GM18867 (cell line): ENCODE measurements at regions not wholly inside any gene's neighbourhood (a gene's known extent, or its start where the extent isn't known, plus 50 kb on each side); places are given as distances from the start of the nearest gene placed in this dataset.

Source experiments
- ATAC-seq: cut with Tn5 transposase; IDR thresholded peaks from one replicate; pipeline ENCODE4 v1.9.1; 2021; ENCODE audit warnings: mild to moderate bottlenecking, moderate library complexity; ENCODE audit not compliant: unreplicated experiment

DNA sequence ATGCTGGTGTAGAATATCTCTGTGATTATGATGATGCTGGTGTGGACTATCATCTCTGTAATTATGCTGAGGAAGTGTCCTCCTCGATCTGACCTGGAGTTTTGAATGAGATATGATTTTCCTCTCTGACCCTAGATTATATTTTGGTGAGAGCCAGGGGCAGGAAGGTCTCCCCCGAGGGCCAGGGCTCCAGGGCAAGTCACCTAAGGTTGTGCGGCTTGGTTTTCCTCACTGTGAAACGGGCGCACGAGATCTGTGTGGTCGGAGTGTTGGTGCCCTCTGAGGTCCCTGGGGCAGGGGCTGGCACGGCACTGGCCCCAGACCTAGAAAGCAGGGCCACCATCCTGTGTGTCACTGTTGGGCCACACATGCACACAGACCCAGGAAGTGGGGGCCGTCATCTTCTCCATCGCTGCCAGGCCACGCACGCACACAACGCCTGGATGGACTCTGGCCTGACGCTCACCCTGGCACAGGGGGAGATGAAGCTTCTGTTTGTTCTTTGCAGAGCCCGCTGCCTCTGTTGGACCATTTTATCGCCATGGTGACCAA, 67.7 kb upstream of the ZNF469 start:
- ATAC-seq: no peak

DNA sequence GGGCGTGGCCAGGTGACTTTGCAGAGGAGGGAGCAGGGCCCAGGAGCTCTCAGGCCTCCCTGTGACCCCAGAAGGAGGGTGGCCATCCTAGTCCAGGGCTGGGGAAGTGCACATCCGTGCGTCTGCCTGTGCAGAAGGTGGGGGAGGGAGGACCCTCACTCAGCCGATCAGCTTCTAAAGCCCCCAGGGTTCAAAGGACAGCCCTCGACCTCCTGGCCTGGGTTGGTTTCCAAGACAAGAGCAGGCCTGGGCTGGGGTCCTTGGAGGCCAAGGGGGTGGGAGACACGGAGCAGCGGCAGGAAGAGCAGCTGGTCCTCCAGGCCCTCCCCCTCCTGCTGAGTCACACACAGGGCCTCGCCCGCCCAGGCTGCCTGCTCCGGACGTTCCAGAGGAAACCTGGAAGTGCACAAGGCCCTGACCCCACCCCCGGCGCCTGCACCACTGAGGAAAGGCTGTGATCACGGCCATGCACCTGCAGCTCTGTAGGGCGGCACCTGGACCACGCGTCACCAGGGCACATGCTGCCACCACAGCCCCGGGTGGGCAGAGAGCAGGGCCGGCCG, 67.1 kb upstream of the ZNF469 start:
- no peak for ATAC-seq

DNA sequence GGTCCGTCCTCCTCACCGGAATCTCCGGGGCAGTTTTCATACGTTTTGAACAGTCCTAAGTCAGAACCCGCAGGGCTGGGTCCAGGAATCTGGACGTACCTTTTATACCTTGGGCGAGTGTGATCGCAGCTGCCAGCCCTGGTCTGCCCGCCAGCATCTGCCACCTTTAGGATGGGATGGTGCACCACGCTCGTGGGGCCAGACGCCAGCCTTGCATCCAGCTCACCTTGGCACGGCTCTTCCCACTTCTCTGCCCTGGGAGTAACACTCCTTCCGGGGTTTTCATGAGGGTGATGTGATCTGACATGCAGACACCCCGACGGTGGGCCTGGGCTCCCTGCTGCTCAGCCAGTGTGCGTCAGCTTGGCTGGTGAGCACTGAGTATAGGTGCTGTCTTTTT, 66.6 kb upstream of the ZNF469 start:
- no peak for ATAC-seq

DNA sequence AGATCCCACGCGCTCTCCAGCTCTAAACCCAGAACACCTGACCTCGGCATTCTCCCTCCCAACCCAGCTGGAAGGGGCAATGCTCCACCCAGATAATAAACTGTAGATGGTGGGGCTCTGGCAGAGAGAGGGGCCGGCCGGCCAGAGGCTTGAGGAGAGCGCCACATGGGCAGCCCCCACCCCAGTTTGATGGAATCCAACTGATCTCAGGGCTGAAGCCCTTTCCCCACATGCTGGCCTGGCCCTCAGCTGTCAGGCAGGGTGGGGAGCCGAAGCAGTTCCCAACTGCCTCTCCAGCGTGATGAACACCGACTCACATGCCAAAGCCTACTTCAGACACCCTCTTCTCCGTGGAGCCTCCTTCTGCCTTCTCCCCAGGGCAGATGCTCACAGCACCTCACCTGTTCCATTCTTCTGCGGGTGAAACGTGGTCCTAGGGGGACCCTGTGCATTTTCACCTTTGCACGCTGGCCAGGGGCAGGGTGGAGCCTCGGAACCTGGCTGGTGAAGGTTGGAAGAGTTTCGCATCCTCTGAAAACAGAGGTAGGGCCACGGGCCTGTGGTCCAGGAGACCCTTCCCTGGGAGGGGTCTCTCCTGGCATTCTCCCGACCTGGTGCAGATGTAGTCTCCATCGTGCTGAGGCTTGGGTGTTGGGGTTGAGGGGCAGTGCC, 65.7 kb upstream of the ZNF469 start:
- ATAC-seq: no peak

DNA sequence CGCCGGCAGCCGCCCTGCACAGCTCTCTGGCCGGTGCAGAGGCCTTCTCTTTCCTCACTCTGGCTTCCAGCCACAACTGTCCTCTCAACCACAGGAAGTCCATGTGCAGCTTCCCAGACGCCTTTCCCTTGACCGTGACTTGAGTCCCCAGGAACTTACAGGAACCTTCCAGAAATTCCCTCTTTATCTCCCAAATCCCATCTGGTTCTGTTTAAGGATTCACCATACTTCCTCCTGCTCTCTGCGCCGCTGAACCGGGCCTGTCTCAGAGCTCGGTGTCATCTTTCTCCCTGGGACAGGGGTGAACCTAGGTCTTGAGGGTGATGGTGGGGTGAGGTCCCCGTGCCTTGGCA, 65.2 kb upstream of the ZNF469 start:
- ATAC-seq: no peak

DNA sequence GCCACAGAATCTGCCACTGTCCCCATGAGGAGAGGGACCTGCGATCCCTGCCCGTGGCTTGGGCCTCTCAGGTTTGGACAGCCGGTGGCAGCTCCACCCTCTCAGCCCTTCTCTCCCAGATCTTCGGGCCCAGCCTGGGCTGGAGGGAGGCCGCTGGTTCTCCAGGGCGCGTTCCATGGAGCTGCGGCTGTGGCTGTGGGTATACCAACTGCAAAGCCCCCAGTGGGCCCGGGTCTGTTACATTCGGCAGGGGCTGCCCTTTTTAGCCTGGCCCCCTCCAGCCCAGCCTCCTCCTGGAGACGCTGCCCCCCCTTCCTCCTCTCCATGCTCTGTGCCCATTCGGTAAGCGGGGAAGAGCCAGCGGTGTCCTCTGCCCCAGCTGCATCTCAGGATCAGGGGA, 64.7 kb upstream of the ZNF469 start:
- ATAC-seq: no peak

DNA sequence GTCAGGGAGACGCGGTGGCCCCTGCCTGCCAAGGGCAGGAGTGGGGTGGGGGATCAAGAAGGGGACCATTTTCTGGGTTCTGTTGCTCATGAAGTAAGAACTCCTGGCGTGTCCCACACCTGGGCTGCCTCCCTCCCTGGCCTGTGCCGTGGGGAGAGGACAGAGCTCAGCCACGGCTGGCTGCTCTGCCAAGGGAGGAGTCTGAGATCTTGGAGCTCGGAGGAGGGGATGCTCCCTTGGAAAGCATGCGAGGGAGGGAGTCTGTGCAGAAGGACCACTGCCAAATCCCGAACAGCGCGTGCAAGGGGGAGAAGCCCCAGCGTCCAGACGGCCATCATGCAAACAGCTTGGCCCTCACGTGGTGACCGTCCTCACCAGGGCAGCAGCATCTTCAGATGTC, 64.2 kb upstream of the ZNF469 start:
- ATAC-seq: no peak

DNA sequence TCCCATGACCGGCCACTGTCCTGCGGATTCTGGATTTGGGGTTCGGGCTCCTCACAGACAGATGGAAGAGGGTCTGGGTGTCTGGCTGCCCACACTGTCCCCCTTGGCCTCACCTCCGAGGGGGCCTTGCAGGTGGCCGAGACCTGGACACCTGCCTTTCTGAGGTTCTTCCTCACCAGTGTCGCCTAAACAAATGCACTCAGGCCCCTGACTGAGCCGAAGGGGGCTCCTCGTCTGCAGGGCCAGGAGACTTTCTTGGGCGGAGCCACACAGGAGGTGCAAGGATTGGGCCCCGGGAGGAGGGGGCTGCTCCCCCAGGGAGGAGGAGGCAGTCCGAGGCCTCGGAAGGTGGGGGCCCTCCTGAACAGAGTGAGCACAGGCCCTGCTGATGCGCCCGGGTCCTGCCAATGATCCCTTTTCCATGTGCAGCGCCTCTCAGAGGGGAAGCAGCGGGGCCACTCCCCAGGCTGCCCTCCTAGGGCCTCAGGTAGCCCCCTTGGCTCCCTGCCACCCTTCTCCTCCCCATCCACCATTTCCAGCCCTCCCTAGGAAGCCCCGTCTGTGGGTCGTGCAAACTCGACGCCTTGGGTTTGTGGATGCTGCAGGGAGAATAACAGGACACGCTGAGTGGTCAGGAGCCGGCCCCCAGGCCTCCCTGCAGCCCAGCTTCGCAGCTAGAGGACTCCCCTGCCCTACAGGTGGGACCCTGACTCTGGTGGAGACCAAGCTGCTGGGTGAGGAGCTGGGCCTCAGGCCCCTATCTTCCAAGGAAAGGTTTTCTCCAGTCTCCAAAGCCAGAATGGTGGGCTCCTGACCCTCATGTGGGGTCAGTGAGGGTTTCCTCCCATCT, 63.4 kb upstream of the ZNF469 start:
- ATAC-seq: no peak

DNA sequence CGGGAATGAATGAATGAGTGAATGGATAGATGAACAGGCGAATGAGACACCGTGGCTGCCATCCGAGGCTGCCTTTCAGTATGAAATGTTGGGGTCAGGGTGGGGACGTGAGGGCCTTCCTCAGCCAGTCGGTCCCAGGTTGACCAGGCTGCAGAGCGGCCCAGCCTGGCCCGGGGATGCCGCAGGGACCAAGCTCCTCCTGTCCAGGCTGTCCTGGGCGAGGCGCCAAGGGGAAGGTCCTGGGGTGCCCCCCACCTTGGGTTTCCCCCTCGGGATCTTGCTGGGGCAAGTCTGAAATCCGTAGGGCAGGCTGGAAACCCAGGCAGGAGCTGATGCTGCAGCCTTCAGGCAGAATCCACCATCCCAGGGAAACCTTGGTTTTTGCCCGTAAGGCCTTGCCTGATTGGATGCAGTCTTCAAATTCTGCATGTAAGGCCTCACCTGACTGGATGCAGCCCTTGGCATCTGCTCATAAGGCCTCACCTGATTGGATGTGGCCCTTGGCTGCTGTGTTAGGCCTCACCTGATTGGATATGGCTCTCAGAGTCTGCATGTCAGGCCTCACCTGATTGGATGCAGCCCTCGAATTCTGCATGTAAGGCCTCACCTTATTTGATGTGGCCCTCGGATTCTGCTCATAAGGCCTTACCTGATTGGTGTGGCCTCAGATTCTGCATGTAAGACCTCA, 61.7 kb upstream of the ZNF469 start:
- ATAC-seq: no peak

DNA sequence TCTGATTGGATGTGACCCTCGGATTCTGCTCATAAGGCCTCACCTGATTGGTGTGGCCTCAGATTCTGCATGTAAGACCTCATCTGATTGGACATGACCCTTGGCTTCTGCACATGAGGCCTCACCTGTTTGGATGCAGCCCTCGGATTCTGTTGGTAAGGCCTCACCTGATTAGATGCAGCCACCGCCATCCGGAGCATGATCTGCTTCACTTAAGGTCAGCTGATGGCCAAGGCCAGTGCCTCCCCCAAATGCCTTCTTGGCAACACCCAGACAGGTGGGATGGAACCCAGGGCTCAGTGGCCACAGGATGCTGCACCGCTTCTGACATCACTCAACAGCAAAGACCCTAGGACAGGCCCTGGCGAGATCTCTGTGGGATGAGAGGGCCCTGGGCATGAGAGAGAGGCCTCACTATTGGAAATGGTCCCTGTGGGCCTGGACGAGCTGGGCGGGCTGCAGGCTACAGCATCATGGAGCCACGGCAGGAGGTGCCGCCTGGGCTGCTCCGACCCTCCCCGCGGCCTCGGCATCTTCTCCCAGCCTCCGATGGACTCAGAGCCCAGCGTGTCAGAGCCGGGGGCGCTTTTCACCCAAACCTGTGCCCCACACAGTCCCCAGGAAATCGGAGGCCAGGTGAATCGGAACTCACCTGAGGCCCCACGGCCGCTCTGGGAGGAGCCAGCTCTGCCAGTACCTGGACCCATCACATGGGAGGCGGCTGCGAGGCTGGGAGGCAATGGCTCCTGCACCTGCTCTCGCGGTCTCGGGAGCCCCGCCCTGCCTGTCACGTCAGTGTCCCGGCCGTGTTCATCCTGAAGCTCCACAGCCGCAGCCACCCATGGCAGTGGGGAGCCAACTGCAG, 60.9 kb upstream of the ZNF469 start:
- no peak for ATAC-seq

DNA sequence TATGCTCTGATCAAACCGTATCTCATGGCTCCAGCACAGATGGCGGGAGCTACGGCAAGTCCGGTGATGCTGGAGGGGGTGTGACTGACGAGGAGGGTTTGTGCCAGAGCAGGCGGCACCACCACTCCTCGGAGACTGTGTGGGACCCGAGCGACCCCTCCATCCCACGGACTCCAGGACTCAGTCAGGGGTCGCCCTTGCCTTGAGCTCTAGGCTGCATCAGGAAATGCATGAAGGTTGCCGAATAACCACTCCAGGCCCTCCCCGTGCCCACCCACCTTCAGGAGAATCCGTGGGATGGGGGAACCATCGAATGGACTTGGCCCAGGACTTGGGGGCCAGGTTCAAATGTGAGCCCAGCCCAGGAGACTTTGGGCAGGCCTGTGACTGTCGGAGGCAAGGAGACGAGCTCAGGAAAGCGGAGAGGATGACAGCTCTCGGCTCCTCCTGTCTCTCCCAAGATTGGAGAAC, 60.2 kb upstream of the ZNF469 start:
- no peak for ATAC-seq

DNA sequence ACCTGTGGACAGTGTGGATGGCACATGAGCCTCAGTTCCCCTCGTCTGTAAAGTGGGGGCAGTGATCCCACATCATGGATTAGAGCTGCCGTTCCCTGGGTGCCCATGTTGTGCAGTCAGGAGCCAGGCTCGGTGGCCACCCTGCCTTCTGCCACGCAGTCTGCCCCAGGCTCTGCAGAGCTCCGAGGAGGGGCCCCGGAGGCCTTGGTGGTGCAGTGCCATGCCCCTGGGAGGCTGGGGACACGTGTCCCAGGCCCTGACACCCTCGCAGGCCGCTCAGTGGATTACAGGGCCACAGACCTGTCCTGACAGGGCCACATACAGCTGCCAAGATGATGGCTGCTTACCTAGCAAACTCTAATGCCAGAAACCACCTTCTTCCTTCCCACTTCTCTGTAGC, 59.7 kb upstream of the ZNF469 start:
- no peak for ATAC-seq

DNA sequence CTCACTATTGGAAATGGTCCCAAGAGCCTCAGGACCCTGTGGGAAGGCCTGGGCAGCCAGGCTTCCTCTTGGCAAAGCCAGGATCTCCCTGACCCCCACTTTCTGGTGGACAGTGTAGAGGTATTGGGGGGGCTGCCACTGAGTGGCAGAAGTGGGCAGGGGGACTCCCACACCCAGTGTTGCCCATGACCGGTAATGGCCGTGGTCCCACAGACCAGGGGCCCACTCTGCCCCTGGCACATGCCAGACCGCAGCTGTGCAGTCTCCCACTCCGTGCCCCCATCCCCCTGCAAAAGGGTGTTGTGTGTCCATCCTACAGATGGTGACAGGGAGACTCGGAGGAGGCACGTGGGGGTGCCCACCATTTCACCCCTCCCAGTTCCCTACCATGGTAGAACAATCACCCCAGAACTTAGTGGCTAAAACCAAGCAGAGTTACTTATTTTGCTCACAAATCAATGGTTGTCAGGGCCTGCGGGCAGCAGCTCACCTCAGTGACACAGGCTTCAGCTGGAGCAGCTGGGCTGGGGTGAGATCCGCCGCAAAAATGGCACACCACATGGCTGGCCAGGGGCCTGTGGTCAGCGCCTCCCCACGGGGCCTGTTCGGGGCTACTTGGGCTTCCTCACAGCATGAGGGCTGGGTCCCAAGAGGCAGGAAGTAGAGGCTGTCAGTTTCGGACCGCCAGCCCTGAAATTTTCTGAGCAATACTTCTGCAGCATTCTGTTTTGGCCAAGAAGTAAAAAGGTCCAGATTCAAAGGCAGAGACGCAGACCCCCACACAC, 59.0 kb upstream of the ZNF469 start:
- ATAC-seq: no peak

DNA sequence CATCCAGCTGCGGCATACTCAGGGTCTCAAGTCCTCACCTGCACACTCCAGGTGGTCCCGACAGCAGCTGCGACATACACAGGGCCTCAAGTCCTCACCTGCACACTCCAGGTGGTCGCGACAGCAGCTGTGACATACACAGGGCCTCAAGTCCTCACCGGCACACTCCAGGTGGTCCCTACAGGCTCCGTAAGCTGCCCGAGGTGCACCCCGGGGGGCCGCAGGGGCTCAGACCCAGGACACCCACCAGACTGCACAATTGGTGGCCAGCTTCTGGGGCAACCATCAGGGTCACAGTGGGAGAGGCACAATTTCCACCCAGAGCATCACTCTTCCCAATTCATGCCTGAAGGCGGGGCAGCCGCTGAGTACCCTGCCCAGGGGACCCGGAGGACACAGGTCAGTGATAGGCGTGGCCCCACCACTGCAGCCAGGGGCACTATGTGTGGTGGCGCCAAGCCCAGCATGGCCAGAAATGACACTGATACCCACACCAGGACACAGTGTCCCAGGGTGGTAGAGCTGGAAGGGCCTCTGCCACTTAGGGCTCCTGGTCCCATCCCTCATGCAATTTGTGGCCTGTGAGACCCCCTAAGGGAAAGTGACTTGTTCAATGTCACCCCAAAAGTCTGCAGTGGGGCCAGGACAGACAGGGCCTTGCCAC, 57.5 kb upstream of the ZNF469 start:
- ATAC-seq: no peak

DNA sequence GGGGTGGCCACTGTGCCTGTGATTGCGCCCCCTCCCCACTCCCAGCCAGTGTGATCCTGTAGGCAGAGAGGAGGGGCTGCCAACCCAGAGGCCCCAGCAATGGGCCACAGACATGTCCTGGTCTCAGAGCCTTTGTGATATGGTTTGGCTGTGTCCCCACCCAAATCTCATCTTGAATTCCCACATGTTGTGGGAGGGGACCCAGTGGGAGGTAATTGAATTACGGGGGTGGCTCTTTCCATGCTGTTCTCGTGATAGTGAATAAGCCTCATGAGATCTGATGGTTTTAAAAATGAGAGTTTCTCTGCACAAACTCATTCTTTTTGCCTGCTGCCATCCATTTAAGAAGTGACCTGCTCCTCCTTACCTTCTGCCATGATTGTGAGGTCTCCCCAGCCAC, 56.8 kb upstream of the ZNF469 start:
- ATAC-seq: no peak

DNA sequence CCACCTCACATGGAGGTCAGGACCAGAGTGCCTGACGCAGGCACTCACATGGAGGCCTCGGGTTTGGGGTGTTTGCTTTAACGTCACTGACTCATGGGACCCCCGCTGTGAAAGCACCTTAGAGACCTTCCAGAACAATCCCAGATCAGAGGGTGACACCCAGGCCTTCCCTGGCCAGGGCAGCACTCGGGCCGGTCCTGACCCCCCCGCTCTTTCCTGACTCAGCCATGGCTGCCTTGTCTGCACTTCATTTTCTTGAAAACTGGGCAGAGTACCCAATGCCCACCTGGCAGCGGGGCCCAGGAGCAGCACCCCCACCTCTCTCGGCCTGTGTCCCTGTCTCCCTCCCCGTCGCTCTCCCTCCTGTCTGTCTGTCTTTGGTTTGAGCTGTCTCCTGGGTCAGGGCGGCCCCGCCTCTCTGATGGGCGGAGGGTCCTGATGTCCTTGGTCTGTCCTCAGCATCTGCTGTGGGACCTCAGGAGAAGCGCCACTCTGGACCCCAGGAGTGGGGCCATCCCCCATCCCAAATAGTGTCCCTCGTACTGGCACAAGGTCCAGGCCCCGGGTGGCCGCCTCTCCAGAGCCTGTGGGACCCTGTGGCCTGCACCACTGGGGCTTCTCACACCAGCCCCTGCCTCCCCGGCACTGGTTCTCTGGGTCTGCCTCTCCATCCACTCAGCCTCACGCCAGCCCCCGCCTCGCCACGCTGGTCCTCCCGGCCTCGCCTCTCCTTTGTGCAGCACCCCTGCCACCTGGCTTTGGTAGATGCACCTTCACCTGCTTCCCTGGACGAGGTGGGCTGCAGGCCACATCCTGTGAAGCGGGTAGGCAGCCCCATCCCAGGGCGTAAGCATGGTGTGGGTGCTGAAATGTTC, 55.9 kb upstream of the ZNF469 start:
- no peak for ATAC-seq

DNA sequence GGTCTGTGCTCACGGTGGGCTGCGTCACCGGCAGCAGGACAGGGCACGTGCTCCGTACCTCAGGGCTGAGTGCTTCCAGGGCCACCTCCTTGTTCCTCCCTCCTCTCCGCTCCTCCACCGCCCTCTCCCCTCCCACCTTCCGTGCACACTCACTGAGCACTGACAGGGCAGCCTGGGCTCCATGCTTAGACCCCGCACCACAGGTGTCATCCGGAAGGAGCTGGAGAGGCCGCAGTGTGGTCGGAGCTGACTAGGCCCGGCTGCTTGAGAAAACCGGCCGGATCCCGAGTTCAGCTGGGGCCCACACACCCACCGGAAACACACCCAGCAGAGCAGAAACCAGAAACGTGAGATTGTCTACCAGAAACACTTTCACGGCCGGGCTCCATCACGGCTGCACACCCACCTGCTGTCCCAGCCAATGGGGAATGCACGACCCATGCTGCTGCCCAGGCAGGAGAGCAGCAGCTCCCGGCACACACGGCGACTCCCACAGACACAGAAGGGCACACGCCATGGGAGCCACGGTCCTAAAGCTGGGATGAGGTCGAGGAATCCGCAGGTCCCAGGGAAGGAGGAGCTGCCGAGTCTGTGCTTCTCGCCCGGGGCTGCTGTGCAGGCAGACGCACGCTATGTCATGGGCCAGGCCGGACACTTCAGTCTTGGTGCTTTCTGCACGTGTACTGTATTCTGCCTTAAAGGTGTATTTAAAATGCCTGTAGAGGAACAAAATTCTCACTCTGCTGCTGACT, 55.0 kb upstream of the ZNF469 start:
- ATAC-seq: no peak
